Fibroblast of lung (primary cell): ENCODE measurements at regions not wholly inside any gene's neighbourhood (a gene's known extent, or its start where the extent isn't known, plus 50 kb on each side); places are given as distances from the start of the nearest gene placed in this dataset.

Source experiments
- DNase-seq, 2 donors: peaks; one replicate each; pipeline versions ENCODE4 v3.0.0 to v3.0.0-alpha.2; 2010; ENCODE audit warnings: low read depth in 2 of 2
- H2AFZ ChIP-seq: 2 replicates; pipeline ENCODE4 v1.5.1; 2012; ENCODE audit warnings: low read length, control low read depth, inconsistent platforms
- H3K27ac ChIP-seq: 2 replicates; pipeline ENCODE4 v1.5.1; 2011; ENCODE audit warnings: low read length, control low read depth; ENCODE audit not compliant: insufficient read depth
- H3K27me3 ChIP-seq: 2 replicates; pipeline ENCODE4 v1.5.1; 2011; ENCODE audit warnings: mild to moderate bottlenecking, low read length; ENCODE audit not compliant: control insufficient read depth, insufficient read depth
- H3K36me3 ChIP-seq: 2 replicates; pipeline ENCODE4 v1.5.1; 2011; ENCODE audit warnings: low read length; ENCODE audit not compliant: control insufficient read depth, insufficient read depth
- H3K4me1 ChIP-seq: 2 replicates; pipeline ENCODE4 v1.5.1; 2011; ENCODE audit warnings: low read length; ENCODE audit not compliant: control insufficient read depth, insufficient read depth; ENCODE audit errors: extremely low read depth
- H3K4me2 ChIP-seq: 2 replicates; pipeline ENCODE4 v1.5.1; 2011; ENCODE audit warnings: low read length, control low read depth; ENCODE audit not compliant: insufficient read depth; ENCODE audit errors: extremely low read depth
- H3K4me3 ChIP-seq, 4 experiments: fragments of 200-600 bp in 1 of 4; sonication (generic) in 1 of 4; replicated peaks in 1 of 4; 2 replicates each; pipeline ENCODE4 v1.5.1; 2011 to 2016; ENCODE audit warnings: low read length in 4 of 4, low read depth in 3 of 4, mild to moderate bottlenecking in 3 of 4, control low read depth in 2 of 4, inconsistent platforms in 1 of 4, mixed read lengths in 1 of 4; ENCODE audit not compliant: insufficient read depth in 1 of 4; ENCODE audit errors: control extremely low read depth in 1 of 4
- H3K79me2 ChIP-seq: 2 replicates; pipeline ENCODE4 v1.5.1; 2012; ENCODE audit warnings: mild to moderate bottlenecking, low read length, inconsistent platforms; ENCODE audit not compliant: control insufficient read depth, insufficient read depth
- H3K9ac ChIP-seq: 2 replicates; pipeline ENCODE4 v1.5.1; 2011; ENCODE audit warnings: mild to moderate bottlenecking, low read length, control low read depth; ENCODE audit not compliant: insufficient read depth
- H3K9me3 ChIP-seq: 2 replicates; pipeline ENCODE4 v1.5.1; 2012; ENCODE audit warnings: low read depth, low read length; ENCODE audit not compliant: control insufficient read depth, insufficient read depth
- H4K20me1 ChIP-seq: 2 replicates; pipeline ENCODE4 v1.5.1; 2011; ENCODE audit warnings: low read length; ENCODE audit not compliant: control insufficient read depth, insufficient read depth; ENCODE audit errors: extremely low read depth
- CTCF ChIP-seq, 2 donors: IDR thresholded peaks in 1 of 2; conservative IDR thresholded peaks in 1 of 2; 1 replicate in 1 of 2; 2 replicates in 1 of 2; pipeline ENCODE4 v1.5.1; 2011 to 2012; ENCODE audit warnings: low read length in 2 of 2, control low read depth in 1 of 2, inconsistent platforms in 1 of 2, low read depth in 1 of 2, mild to moderate bottlenecking in 1 of 2
- EZH2 ChIP-seq: IDR thresholded peaks from 2 replicates; pipeline ENCODE4 v1.5.1; 2012; ENCODE audit warnings: low read length, control low read depth, mild to moderate bottlenecking; ENCODE audit errors: missing control alignments

- Histone ChIP-seq H3K4me3 (no peak overlapping the region), H3K27ac (no peak overlapping the region), H3K27me3 (no peaks in the 10 kb centered on the region), H3K4me1 (no peaks in the 10 kb centered on the region), H3K9ac (no peak overlapping the region), H3K79me2 (no peaks in the 10 kb centered on the region), H3K36me3 (no peaks in the 10 kb centered on the region), H4K20me1 (no peaks in the 10 kb centered on the region), H3K9me3 (no peaks in the 10 kb centered on the region), H2AFZ (no peak overlapping the region), H3K4me2 (no peak overlapping the region)
- no peak for DNase-seq
- TF ChIP-seq EZH2 (no peak), CTCF (conservative IDR thresholded peaks at IDR 0.05 in 1 of 2, IDR thresholded peaks at IDR 0.05 in 1 of 2; ENCODE audit: low read depth in 1 of 2, low read length in 2 of 2) (no peak)
Observed at GRCh38 chr12:91586015-91586414, 403.4 kb upstream of the DCN start.

GRCh38 chr12:91582811-91583210 is 400.2 kb upstream of the DCN start:
- DNase-seq, result no peak
- H4K20me1 ChIP-seq, result no peaks in the 10 kb centered on the region
- no peaks in the 10 kb centered on the region for H3K4me1 ChIP-seq
- H3K79me2 ChIP-seq, result no peaks in the 10 kb centered on the region
- H3K9ac ChIP-seq, result no peak overlapping the region
- no peak overlapping the region for H3K27ac ChIP-seq
- H3K9me3 ChIP-seq, result no peaks in the 10 kb centered on the region
- H3K36me3 ChIP-seq, result no peaks in the 10 kb centered on the region
- no peaks in the 10 kb centered on the region for H3K27me3 ChIP-seq
- no peak overlapping the region for H2AFZ ChIP-seq
- no peak overlapping the region for H3K4me2 ChIP-seq
- no peak overlapping the region for H3K4me3 ChIP-seq
- TF ChIP-seq CTCF (conservative IDR thresholded peaks at IDR 0.05 in 1 of 2, IDR thresholded peaks at IDR 0.05 in 1 of 2; ENCODE audit: low read depth in 1 of 2, low read length in 2 of 2) (no peak), EZH2 (no peak)

GRCh38 chr12:91579516-91580263 is 397.1 kb upstream of the DCN start:
- H3K27me3 ChIP-seq, result no peaks in the 10 kb centered on the region
- H3K4me2 ChIP-seq, result no peak overlapping the region
- TF ChIP-seq CTCF (conservative IDR thresholded peaks at IDR 0.05 in 1 of 2, IDR thresholded peaks at IDR 0.05 in 1 of 2; ENCODE audit: low read depth in 1 of 2, low read length in 2 of 2) (no peak), EZH2 (no peak)
- no peak overlapping the region for H3K9ac ChIP-seq
- no peaks in the 10 kb centered on the region for H3K4me1 ChIP-seq
- H3K9me3 ChIP-seq, result no peaks in the 10 kb centered on the region
- H3K27ac ChIP-seq, result no peak overlapping the region
- H3K36me3 ChIP-seq, result no peaks in the 10 kb centered on the region
- no peaks in the 10 kb centered on the region for H3K79me2 ChIP-seq
- no peak overlapping the region for H2AFZ ChIP-seq
- no peak overlapping the region for H3K4me3 ChIP-seq
- no peaks in the 10 kb centered on the region for H4K20me1 ChIP-seq
- DNase-seq, result no peak
